Glomerular visceral epithelial cell (primary cell): ENCODE measurements at regions not wholly inside any gene's neighbourhood (a gene's known extent, or its start where the extent isn't known, plus 50 kb on each side); places are given as distances from the start of the nearest gene placed in this dataset.

ENCODE experiments used
- DNase-seq: peaks from one replicate; pipeline ENCODE4 v3.0.0-alpha.2; 2016; ENCODE audit errors: extremely low spot score

- no peak for DNase-seq
Measured at GRCh38 chr2:15863494-15864175, 76.7 kb upstream of the MYCN start.

- no peak for DNase-seq
Measured at GRCh38 chr2:15864176-15864769, 76.1 kb upstream of the MYCN start.

- no peak for DNase-seq
Measured at GRCh38 chr2:15865923-15866322, 74.4 kb upstream of the MYCN start.

- no peak for DNase-seq
Measured at GRCh38 chr2:15866563-15867193, 73.7 kb upstream of the MYCN start.

- DNase-seq: no peak
Measured at GRCh38 chr2:15867194-15868171, 72.9 kb upstream of the MYCN start.

GRCh38 chr2:15868186-15868585, 72.2 kb upstream of the MYCN start:
- DNase-seq: no peak

- DNase-seq: no peak
Measured at GRCh38 chr2:15868704-15869103, 71.6 kb upstream of the MYCN start.

- no peak for DNase-seq
Measured at GRCh38 chr2:15869396-15869795, 71.0 kb upstream of the MYCN start.

- DNase-seq: no peak
Measured at GRCh38 chr2:15869871-15870270, 70.5 kb upstream of the MYCN start.

GRCh38 chr2:15870565-15870964, 69.8 kb upstream of the MYCN start:
- no peak for DNase-seq

GRCh38 chr2:15871239-15871783, 69.0 kb upstream of the MYCN start:
- no peak for DNase-seq

GRCh38 chr2:15872854-15873253, 67.5 kb upstream of the MYCN start:
- no peak for DNase-seq

- no peak for DNase-seq
Measured at GRCh38 chr2:15874321-15874720, 66.0 kb upstream of the MYCN start.

GRCh38 chr2:15874854-15875804, 65.2 kb upstream of the MYCN start:
- no peak for DNase-seq

GRCh38 chr2:15875969-15876705, 64.2 kb upstream of the MYCN start:
- DNase-seq: no peak

GRCh38 chr2:15880226-15881119, 59.9 kb upstream of the MYCN start:
- DNase-seq: no peak

GRCh38 chr2:15881120-15881433, 59.3 kb upstream of the MYCN start:
- no peak for DNase-seq

- no peak for DNase-seq
Measured at GRCh38 chr2:15881676-15882075, 58.7 kb upstream of the MYCN start.
